Ishikawa (cell line): ENCODE measurements at regions not wholly inside any gene's neighbourhood (a gene's known extent, or its start where the extent isn't known, plus 50 kb on each side); places are given as distances from the start of the nearest gene placed in this dataset.

Experiments
- CEBPB ChIP-seq: IDR thresholded peaks from 2 replicates; pipeline ENCODE4 v1.6.1; 2012
- CREB1 ChIP-seq: IDR thresholded peaks from 2 replicates; pipeline ENCODE4 v1.6.1; 2012; ENCODE audit warnings: low read depth
- EGR1 ChIP-seq: IDR thresholded peaks from 2 replicates; pipeline ENCODE4 v1.6.1; 2012
- EP300 ChIP-seq: IDR thresholded peaks from 2 replicates; pipeline ENCODE4 v1.6.1; 2012; ENCODE audit warnings: borderline replicate concordance
- NFIC ChIP-seq: IDR thresholded peaks from 2 replicates; pipeline ENCODE4 v1.6.1; 2012
- RAD21 ChIP-seq: IDR thresholded peaks from 2 replicates; pipeline ENCODE4 v1.6.1; 2012; ENCODE audit warnings: low read depth
- TAF1 ChIP-seq: IDR thresholded peaks from 2 replicates; pipeline ENCODE4 v1.6.1; 2012; ENCODE audit warnings: low read depth, mild to moderate bottlenecking
- TEAD4 ChIP-seq: IDR thresholded peaks from 2 replicates; pipeline ENCODE4 v1.6.1; 2012
- YY1 ChIP-seq: IDR thresholded peaks from 2 replicates; pipeline ENCODE4 v1.6.1; 2012; ENCODE audit warnings: low read depth
- ZBTB7A ChIP-seq: IDR thresholded peaks from 2 replicates; pipeline ENCODE4 v1.6.1; 2012; ENCODE audit warnings: low read depth
- TF ChIP-seq, protein P1 (sequence below): IDR thresholded peaks from 2 replicates; pipeline ENCODE4 v1.6.1; 2012; ENCODE audit warnings: low read depth, mild to moderate bottlenecking
- TF ChIP-seq, protein P2 (sequence below): IDR thresholded peaks from 2 replicates; pipeline ENCODE4 v1.6.1; 2012

DNA sequence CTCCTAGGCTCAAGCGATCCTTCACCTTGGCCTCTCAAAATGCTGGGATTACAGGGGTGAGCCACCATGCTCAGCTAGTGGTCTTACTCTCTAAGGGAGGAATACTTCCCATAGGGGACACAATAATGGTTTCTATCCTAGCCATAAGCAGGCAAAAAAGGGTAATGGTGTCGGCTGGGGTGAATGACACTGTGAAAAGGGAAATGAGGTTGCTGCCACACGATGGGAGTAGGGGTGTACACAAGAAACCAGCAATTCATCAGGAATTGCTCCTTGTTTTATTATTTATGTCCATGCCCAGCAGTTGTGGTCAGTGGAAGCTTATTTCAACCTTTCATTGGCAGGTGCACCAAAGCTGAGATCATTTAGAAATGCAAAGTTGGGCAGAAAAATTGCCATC is 70.3 kb upstream of the ZFR start:
- TF ChIP-seq, protein P1, sequence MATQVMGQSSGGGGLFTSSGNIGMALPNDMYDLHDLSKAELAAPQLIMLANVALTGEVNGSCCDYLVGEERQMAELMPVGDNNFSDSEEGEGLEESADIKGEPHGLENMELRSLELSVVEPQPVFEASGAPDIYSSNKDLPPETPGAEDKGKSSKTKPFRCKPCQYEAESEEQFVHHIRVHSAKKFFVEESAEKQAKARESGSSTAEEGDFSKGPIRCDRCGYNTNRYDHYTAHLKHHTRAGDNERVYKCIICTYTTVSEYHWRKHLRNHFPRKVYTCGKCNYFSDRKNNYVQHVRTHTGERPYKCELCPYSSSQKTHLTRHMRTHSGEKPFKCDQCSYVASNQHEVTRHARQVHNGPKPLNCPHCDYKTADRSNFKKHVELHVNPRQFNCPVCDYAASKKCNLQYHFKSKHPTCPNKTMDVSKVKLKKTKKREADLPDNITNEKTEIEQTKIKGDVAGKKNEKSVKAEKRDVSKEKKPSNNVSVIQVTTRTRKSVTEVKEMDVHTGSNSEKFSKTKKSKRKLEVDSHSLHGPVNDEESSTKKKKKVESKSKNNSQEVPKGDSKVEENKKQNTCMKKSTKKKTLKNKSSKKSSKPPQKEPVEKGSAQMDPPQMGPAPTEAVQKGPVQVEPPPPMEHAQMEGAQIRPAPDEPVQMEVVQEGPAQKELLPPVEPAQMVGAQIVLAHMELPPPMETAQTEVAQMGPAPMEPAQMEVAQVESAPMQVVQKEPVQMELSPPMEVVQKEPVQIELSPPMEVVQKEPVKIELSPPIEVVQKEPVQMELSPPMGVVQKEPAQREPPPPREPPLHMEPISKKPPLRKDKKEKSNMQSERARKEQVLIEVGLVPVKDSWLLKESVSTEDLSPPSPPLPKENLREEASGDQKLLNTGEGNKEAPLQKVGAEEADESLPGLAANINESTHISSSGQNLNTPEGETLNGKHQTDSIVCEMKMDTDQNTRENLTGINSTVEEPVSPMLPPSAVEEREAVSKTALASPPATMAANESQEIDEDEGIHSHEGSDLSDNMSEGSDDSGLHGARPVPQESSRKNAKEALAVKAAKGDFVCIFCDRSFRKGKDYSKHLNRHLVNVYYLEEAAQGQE: no peak
- TF ChIP-seq TEAD4 (no peak), RAD21 (no peak), ZBTB7A (no peak), CREB1 (no peak), TAF1 (no peak), EGR1 (no peak), EP300 (no peak), CEBPB (no peak), YY1 (no peak), NFIC (no peak)
- TF ChIP-seq, protein P2, sequence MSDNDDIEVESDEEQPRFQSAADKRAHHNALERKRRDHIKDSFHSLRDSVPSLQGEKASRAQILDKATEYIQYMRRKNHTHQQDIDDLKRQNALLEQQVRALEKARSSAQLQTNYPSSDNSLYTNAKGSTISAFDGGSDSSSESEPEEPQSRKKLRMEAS: no peak
